Inflammatory macrophage treated with lipopolysaccharide for 4 hours (primary cell): ENCODE measurements at regions not wholly inside any gene's neighbourhood (a gene's known extent, or its start where the extent isn't known, plus 50 kb on each side); places are given as distances from the start of the nearest gene placed in this dataset.

Experiments
- DNase-seq: peaks from one replicate; pipeline ENCODE4 v3.0.0-alpha.2; 2020

DNA sequence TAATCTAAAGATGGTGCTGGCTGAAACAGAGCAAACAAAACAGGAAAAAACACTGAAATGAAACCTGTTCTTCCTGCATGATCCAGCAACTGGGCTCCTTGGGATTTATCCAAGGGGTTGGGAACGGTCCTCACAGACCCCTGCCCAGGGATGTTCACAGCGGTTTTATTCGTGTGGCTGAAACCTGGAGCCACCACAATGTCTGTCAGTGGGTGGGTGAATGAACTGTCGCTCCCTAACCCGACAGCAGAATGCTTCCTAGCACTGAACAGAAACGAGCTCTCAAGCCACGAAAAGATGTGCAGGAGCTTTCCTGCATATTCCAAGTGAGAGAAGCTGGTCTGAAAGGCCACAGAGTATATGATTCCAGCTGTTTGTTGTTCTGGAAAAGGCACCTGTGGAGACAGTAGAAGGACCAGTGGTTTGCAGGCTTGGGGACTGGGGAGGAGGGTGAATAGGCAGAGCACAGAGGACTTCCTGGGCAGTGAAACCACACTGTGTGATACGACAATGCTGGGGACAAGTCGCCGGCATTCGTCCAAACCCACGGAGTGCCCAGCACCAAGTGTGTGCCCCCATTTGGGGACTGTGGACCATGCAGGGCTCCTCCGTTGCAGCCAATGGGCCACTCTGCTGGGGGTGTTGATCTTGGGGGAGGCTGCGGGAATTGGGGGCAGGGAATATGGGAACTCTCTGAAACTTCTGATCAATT lies 73.9 kb downstream of the TEX29 start:
- no peak for DNase-seq

DNA sequence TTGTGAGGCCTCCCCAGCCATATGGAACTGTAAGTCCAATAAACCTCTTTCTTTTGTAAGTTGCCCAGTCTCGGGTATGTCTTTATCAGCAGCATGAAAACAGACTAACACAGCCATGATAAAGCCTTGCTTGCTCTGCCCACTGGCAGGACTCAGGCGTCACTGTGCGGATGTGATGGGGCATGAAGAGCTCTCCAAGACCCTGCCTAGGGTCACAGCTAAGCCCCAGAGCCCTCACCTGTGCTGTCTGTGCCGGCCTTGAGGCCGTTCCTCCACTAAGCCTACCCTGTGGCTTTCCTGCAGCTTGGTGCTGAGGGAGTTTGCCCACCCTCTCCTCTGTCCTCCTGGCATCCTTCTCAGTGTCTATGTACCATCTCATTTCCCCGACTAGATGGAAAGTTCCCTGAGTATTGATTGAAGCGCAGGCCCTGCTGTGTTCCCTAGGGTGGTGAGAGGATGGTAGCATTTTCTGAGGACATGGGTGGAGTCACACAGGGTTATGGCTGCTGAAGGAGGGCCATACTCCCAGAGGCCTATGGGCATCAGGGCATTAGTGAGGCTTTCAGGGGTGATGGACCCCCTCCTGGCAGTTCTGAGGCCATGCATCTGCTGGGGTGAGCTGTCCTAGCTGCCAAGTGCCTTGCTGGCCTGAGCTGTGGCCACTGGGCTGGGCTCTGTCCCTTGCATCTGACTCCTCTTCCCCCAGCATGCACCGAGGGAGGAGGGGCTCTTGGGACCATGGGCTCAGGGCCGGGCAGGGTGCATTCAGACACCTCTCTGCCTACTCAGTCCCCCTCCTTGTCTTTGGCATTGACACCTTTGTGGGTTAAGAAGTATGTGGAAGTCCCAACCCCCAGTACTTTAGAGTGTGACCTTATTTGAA lies 75.3 kb downstream of the TEX29 start:
- no peak for DNase-seq

DNA sequence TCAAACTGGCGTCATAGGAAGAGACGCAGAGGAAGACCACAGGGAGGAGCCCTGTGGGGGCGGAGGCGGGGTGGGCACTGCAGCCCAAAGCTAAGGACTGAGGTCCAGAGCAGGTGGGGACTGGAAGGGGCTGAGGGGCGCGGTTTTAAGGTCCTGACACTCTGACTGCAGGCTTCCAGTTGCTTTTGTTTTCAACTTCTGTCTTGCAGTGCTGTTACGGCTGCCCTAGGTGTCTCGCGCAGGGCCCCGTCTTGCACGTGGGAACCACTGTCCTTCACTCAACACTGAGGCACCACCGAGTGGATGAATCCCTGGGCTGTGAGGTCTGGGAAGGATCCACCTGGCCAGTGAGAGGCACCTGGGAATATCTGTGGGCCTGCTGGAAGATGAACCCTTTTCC lies 76.0 kb downstream of the TEX29 start:
- DNase-seq, result no peak

DNA sequence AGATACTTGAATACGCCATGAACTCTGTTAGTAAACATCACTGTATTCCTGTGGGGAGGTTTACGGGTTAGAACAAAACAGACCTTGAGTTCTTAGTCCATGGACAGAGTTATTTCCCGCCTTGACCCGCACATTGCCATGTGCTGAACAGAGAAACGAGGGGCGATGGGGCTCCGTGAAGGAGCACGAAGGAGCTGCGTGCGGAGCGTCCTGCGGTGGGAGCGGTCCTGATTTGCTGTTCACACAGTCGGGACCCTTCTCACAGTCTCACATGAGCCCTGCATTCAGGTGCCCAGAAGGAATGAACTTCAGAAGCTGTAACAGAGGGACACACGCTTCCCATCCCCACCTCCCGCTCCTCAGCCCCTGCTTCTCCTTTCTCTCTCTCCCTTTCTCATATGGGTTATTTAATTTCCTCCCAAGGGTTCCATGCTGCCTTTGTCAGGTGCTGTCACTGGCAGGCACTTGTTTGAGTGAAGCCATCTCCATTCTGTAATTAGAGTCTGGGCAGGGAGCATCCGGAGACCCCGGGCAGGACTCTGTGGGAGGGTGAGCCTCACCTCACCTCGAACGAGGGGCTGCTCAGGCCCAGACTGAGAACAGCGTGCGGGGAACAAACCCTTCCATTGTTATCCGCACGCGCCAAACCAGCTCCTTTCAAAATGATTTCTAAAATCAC lies 76.9 kb downstream of the TEX29 start:
- no peak for DNase-seq

DNA sequence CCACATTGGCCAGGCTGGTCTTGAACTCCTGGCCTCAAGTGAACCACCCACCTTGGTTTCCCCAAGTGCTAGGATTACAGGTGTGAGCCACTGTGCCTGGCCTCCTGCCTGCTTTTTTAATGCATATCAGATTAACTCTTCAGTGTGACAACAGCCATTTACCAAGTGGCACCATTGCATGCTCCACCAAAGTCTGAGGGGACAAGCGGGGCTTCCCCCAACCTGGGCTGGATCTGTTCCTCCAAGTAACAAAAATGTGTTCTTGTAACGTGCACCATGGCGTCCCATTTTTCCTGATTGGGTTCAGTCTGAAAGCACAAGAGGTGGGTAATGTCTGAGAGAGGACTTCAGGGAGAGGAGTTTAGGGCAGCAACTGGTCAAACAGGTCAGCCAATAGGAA lies 77.8 kb downstream of the TEX29 start:
- no peak for DNase-seq

DNA sequence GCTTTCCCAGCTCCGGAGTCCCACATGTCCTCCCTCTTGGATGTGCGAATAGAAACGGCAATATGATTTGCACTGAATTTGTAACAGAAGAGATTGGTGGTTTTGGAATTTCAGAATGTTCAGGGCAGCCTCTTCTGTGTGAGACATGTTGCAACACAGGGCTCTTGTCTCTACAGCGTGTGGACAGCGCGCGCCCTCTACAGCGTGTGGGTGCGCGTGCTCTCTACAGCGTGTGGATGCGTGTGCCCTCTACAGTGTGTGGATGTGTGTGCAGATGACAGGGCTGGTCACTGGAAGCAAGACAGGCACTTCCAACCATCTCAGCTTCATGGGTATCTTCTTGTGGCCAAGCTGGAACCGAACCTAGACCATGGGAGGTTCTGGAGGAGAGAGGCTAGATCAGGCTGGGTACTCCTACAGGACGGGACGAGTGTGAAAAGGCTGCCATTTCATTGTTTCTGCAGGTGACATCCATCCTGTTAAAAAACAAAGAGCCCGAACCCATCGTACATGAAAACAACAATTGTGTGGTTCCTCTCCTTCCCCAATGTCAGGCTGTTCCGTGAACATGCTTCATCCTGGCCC lies 78.4 kb downstream of the TEX29 start:
- DNase-seq, result no peak

DNA sequence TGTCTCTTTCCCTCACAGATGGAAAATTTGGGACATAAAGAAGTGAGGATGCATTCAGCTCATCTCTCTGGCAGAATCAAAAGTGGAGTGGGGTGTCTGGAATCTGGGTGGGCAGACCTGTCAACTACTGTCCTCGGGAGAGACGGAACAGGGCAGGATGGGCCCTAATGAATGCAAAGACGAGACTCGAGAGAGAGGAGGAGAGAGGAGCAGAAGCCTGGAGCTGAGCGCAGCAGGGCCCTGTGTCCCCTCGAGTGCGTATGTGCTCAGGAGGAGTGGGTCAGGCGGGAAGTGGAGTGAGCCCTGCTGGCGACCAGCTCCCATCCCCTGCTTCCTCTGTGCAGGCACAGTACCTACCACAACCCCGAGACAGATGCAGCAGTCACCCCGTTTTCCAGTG lies 78.9 kb downstream of the TEX29 start:
- no peak for DNase-seq

DNA sequence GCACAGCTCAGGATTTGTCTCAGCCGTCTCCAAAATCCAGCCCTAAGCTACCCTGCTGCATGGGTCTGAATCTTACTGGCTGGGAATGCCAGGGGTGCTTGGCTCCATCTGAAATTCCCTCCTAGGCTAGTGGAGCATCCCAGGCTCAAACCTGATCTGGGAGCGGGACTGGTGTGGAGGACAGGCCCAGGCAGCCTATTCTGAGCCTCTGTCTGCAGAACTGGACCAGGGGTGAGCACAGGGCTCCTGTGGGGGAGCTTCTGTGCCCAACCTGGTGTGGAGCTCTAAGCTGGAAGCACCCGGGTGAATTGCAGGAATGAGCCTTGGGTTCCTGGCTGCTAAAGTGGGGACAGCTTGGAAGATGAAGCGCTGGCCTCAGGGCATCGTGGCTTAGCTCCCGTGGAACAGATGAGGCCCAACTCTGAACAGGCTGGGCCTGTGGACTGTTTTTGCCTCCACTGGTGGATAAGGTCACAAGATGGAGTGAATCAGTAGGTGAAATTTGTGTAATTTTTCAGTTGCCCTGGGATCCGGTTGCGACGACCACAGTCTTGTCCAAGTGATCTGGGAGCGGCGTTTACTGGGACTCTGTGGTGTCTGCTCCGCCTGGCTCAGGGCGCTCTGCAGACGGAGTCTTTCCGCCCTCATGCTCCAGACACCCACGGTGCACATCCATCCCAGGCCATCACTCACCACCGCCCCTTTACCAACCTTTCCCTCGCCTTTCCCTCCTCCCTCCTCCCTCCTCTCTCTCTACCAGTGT lies 79.5 kb downstream of the TEX29 start:
- DNase-seq, result no peak

DNA sequence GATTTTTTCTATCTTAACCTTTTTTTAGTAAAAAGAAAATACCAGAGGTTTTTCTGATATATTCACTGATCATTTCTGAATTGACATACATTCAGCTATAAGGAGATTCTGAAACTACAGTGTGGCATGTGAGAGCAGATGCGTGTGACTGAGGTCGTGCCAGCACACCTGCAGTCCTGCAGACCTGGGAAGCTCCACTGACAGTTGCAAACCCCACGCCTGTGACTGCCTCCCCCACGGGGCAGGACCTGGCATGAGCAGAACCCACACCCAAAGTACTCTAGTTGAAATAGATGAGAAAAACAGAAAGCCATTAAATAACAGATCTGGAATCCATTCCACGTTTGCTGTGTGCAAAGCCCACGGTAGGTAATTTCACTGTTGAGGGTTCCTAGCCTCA lies 80.7 kb downstream of the TEX29 start:
- no peak for DNase-seq

DNA sequence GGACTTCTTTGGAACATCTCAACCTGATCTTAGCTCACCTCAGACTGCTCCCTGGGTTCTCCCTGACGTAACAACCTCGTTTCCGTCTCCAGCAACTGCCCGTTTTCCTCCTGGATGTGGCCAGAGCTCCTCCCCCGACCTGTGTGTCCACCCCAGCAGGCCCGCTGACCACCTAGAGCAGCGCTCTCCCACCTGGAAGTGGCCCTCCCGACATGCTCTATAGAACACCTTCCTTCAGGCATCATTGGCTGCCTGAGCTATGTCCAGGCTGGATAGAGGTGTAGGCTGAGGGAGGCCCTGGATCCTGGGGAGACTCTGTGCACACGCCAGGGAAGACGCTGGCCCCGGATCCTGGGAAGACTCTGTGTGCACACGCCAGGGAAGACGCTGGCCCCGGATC lies 81.3 kb downstream of the TEX29 start:
- no peak for DNase-seq

DNA sequence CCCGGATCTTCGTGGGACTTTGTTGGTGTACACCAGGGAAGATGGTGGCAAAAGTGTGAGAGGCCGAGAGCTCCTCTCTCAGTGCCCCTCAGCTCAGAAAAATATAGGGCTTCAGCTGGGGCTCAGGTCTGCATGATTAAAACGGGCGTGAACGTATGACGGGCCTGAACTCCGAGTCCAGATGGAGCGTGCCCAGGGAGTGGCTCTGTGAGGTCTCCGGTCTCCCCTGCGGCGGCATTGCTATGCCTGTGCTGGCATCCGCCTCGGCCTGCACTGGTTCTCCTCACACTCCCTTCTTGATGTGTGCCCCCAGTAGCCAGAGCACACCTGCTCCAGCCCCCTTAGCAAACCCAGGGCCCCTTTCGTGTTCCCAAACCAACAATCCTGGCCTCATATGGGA lies 82.0 kb downstream of the TEX29 start:
- no peak for DNase-seq

DNA sequence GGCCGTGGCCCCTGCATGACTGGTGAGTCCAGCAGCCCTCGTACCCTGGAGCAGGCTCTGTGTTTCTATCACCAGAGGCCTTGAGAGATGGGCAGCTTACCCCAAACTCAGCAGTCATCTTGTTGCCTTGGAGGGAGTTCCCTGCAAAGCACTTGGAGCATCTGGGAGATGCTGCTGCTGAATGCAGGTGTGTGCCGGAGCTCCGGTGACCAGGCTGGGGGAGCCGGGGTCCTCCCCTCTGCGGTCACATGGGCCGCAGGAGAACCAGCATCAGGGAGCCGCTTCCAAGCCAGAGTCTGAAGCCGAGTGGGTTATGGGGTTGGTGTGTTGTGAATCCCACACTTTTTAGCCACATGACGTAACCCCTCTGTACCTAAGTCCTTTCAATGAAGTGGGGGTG lies 82.8 kb downstream of the TEX29 start:
- DNase-seq, result no peak

DNA sequence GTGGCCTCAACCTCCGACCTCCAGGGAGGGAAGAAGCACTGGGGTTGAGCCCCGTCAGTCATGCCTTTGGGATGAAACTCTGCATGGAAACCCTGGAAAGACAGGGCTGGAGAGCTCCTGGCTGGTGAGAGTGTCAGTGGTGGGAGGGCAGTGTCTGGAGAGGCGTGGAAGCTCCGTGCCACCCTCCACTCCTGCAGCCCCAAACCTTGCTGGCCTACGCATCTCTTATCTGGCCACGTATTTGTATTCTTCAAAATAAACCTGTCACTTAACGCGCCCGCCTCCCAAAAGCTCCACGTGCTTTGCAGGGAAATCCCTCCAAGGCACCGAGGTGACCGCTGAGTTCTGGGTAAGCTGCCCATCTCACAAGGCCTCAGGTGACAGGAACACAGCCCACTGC lies 84.3 kb downstream of the TEX29 start:
- DNase-seq, result no peak

DNA sequence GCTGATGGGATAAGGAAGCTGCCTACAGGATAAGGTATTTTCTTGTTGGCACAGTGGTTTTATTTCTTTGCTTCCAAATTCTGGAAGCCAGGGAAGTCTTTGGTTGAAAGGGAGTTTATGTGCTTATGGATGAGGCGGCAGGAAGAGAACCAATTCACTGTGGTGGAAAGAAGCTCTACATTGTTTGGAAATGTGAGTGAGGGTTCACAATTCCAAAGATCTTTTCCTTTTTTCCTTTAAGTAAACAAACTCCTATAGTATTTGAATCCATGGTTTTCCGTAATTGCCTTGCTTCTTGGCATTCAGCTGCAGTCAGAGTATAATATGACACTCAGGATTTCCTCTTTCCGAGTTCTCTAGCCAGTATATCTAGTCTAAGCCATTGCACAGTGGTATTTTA lies 86.2 kb downstream of the TEX29 start:
- no peak for DNase-seq

DNA sequence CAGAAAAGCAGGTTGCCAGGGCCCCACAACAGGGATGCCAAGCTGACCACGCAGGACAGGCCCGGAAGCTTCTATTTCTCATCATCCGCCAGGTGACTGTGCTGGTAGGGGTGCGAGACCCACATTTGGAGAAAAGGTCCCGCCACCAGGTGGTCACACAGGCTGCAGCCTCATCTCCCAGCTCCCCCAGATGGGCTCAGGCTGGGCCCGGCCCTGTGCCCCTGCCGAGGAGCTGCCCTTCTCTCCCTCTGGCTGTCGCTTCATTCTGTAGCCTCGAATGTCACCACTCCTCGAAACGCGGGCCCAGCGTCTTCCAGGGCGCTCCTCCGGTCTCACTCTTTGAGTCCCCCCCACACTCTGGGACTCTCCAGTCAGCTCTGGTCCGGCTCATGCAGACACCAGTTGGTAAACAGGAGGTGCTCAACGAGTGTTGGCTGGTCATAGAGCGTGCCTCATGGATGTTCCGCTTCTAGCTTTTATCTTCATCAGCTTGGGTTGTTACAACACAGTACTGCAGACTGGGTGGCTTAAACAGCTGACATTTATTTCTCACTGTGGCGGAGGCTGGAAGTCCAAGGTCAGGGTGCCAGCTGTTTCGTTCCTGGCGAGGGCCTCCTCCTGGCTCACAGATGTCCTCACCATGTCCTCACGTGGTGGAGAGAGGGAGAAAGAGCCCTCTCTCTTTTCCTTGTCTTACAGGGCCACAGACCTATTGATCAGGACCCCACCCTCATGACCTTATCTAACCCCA lies 87.1 kb downstream of the TEX29 start:
- no peak for DNase-seq

DNA sequence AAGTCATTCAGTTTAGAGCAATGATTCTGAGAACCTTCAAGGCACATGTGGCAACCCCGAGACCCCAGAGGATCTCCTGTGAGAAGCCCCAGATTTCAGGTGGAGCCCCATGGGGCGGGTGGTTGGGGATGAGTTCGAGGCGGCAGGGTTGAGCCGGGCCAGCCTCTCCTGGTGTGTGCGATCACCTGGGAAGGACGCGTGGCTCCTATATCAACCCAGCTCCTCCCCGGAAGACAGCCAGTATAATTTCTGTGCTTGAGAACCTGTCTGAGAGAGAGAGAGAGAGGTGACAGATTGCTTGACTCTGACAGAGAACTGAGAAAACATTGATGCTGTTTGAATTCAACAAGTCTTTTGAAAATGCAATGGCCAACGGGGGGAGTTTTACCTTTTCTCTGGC lies 89.0 kb downstream of the TEX29 start:
- no peak for DNase-seq

DNA sequence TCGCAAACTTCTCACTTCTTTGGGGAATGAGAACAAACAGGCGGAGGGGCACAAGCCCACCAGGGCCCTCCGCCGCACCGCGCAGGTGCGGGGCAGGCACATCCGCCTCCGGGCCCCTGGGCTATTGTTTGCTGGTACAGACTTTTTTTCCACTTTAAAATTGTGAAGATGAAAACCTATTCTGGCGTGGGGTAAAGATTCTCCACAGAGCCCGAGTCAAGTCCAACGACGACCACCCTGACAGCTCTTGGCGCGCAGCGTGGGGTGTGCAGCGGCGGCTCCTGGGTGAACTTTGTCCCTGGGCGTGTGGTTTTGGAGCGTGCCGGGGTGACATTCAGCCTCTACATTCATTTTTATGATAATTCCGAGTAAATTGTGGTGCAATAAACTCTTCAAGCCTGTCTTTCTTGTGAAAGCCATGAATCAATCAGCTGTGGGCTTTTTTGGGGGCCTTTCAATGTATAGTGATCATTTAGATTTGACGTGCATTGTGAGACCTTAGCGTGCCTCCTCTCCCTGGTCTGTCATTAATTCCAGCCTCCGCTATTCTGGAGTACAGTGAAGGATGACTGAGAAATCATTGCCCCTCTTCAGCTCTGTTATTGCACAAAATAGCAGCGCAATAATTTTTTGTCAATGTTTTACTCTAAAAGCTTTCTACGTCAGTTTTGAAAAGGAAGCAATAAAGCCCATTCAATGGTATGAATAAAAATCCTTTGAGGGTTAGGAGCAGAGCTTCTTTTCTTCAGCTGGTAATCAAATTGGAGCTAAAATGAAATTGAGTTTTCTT lies 90.0 kb downstream of the TEX29 start:
- no peak for DNase-seq

DNA sequence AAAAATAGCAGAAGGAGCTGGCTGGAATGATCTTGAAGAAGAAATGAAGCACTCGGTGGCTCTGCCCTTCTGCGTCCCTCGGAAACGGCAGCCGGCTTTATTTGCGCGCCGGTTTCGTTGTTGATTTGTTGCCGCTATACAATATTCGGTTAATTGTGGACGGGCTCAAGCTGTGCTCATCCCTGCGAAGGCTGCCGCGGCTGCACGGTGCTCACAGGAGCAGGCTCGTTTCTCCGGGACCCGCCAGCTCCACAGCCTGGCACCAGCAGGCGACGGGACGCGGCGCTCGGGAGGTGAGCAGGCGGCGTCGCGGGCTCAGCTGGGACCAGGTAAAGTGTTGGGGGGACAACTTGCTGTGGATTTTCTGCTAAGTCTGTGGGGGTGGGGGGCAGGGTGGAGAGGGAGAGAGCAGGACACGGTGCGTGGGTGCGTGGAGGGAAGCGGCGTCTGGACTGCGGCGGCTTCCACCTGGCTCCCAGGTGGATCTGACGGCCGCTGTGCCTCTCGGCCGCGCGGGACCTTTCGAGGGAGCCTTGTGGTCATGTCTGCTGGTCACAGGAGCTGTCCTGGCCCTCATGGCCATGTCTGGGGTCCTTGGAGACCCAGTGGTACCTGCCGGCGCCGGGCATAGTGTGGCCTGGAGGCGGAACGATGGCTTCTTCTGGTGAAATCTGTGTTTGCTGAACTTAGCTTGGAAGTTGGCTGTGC lies 90.9 kb downstream of the TEX29 start:
- no peak for DNase-seq

DNA sequence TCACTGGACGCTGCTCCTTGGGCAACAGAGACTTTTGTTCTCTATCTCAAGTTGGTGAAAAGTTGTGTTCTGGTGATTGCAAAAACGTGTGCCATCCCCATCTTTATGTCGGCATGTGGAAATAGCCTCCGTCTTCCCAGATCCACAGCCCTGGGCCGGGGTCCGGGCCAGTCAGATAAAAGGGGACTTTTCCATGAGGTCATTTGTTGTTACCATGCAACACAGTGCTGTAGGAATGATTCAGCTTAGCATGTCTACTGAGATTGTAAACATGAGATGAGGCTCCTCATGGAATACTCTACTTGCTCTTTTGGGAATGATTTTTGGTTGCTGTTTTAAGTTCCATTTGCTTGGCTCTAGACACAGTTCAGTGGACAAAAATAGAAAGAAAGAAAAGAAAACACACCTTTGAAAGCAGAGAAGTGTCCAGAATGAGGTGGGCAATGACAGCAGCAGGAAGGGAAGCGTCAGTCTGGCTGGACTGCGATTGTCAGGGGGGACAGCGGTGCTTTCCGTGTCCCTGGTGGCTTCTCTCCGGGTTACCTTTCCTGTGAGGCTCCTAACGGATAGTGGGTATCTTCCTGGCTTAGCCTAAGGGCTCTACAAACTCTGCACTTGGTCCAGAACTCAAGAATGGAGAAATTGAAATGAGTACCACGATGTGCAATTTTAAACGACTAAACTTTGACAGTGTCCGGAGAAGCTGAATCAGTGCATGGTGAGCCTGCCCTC lies 91.6 kb downstream of the TEX29 start:
- DNase-seq, result no peak
